Gastroesophageal sphincter (tissue), 4 donors: ENCODE measurements at regions not wholly inside any gene's neighbourhood (a gene's known extent, or its start where the extent isn't known, plus 50 kb on each side); places are given as distances from the start of the nearest gene placed in this dataset.

Experiments used
- ATAC-seq: fragments of 150-250 bp; one replicate; pipeline ENCODE4 v1.9.1; 2016; ENCODE audit warnings: mild to moderate bottlenecking, moderate library complexity
- H3K27ac ChIP-seq, 4 donors: fragments of 200-600 bp; sonication (generic) in 3 of 4; 1 replicate in 3 of 4; 2 replicates in 1 of 4; pipeline ENCODE4 v1.5.1; 2016 to 2019
- H3K27me3 ChIP-seq: fragments of 200-600 bp; sonication (generic); one replicate; pipeline ENCODE4 v1.5.1; 2019
- H3K36me3 ChIP-seq, 2 donors: fragments of 200-600 bp; sonication (generic); one replicate each; pipeline ENCODE4 v1.5.1; 2019; ENCODE audit warnings: control low read depth in 1 of 2
- H3K4me1 ChIP-seq, 3 donors: fragments of 200-600 bp; sonication (generic); 1 replicate in 2 of 3; 2 replicates in 1 of 3; pipeline ENCODE4 v1.5.1; 2016 to 2019; ENCODE audit warnings: control low read depth in 2 of 3
- H3K4me3 ChIP-seq, 2 donors: fragments of 200-600 bp; sonication (generic); one replicate each; pipeline ENCODE4 v1.5.1; 2019; ENCODE audit warnings: mild to moderate bottlenecking in 1 of 2, moderate library complexity in 1 of 2
- H3K9me3 ChIP-seq, 3 donors: fragments of 200-600 bp; sonication (generic); one replicate each; pipeline ENCODE4 v1.5.1; 2017 to 2019; ENCODE audit warnings: control low read depth in 2 of 3
- CTCF ChIP-seq, 4 experiments: fragments of 200-600 bp in 2 of 4; fragments of 450-650 bp in 2 of 4; sonication (generic) in 1 of 4; IDR thresholded peaks; one replicate each; pipeline ENCODE4 v1.5.1; 2017 to 2019; ENCODE audit warnings: antibody characterized with exemption in 4 of 4, mild to moderate bottlenecking in 2 of 4, moderate library complexity in 2 of 4
- EP300 ChIP-seq: sonication (generic); formaldehyde crosslinking; IDR thresholded peaks from one replicate; pipeline ENCODE4 v1.6.1; 2017; ENCODE audit warnings: antibody characterized with exemption, mild to moderate bottlenecking
- POLR2A ChIP-seq, 2 donors: fragments of 450-650 bp; IDR thresholded peaks; one replicate each; pipeline ENCODE4 v1.6.1; 2017; ENCODE audit warnings: antibody characterized with exemption in 2 of 2, mild to moderate bottlenecking in 2 of 2, moderate library complexity in 1 of 2
- POLR2AphosphoS5 ChIP-seq: sonication (generic); formaldehyde crosslinking; IDR thresholded peaks from one replicate; pipeline ENCODE4 v1.6.1; 2017; ENCODE audit warnings: antibody characterized with exemption
- WGBS, 2 donors: methylation state at CpG; one replicate each; pipeline ENCODE4 v1.1.5; 2018; ENCODE audit warnings: low coverage in 1 of 2; 5-methylcytosine and 5-hydroxymethylcytosine counted together

GRCh38 chr2:67706082-67706481, 308.9 kb downstream of the ETAA1 start:
- no peak for ATAC-seq
- Histone ChIP-seq H3K4me1 (no peaks in the 10 kb centered on the region), H3K9me3 (no peaks in the 10 kb centered on the region), H3K4me3 (no peak overlapping the region), H3K27me3 (no peaks in the 10 kb centered on the region), H3K36me3 (no peaks in the 10 kb centered on the region), H3K27ac (no peak overlapping the region)
- TF ChIP-seq CTCF (IDR thresholded peaks at IDR 0.05): no peak
- TF ChIP-seq EP300: no peak
- TF ChIP-seq POLR2A (IDR thresholded peaks at IDR 0.05): no peak
- TF ChIP-seq POLR2AphosphoS5: no peak
- WGBS, 2 donors: 89 to 97% methylated on average over 3 of the region's 3 CpGs

DNA sequence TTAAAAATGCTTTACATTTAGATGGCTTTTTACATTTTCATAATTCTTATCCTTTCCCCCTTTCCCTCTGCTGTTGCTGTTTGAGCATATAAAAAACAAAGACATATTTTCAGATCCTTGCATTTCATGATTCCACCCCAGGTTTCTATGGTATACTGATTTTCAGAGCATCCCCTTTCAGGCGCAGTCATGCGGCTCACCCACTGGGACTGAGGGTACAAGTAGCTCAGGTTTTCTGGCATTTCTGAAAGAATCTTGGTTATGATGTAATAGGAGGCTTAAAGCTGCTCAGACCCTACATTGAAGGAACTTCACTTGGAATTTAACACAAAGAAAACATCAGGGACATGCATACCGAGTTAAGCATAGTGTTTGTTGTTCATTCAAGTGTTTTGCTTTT, 310.8 kb downstream of the ETAA1 start:
- Histone ChIP-seq H3K9me3 (no peaks in the 10 kb centered on the region), H3K36me3 (no peaks in the 10 kb centered on the region), H3K27ac (no peak overlapping the region), H3K27me3 (no peaks in the 10 kb centered on the region), H3K4me1 (no peaks in the 10 kb centered on the region), H3K4me3 (no peak overlapping the region)
- 79 to 84% methylated on average over 1 to 3 of the region's 3 CpGs for WGBS, 2 donors
- ATAC-seq: no peak
- TF ChIP-seq EP300 (no peak), POLR2A (IDR thresholded peaks at IDR 0.05) (no peak), CTCF (IDR thresholded peaks at IDR 0.05) (no peak), POLR2AphosphoS5 (no peak)

GRCh38 chr2:67709835-67710234, 312.7 kb downstream of the ETAA1 start:
- 93 to 94% methylated on average over 2 of the region's 2 CpGs for WGBS, 2 donors
- TF ChIP-seq POLR2A (IDR thresholded peaks at IDR 0.05) (no peak), POLR2AphosphoS5 (no peak), CTCF (IDR thresholded peaks at IDR 0.05) (no peak), EP300 (no peak)
- H3K4me3 ChIP-seq: no peak overlapping the region
- H3K36me3 ChIP-seq: no peaks in the 10 kb centered on the region
- no peak overlapping the region for H3K27ac ChIP-seq
- no peak for ATAC-seq
- H3K9me3 ChIP-seq: no peaks in the 10 kb centered on the region
- no peaks in the 10 kb centered on the region for H3K27me3 ChIP-seq
- no peaks in the 10 kb centered on the region for H3K4me1 ChIP-seq

DNA sequence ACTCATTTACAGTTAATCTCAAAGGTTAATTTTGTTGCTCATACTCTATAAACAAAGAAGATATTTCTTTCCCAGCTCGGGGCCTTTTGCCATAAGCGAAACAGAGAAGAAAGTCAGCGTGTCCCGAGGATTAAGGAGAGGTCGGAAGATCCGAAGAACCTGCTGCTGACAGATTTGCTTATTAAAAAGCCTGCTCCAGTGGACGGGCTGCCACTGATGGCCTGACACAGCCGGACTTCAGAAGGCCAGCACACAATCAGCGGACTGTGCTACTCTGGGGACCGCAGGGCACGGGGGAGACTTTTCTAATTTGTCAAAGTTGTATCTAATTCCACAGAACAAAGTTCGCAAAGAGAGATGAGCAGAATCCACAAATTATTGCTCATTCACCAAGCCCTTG, 315.4 kb downstream of the ETAA1 start:
- Histone ChIP-seq H3K27ac (peak overlapping the region in 3 of 4 donors; percentile 16 to 44 (median 42)), H3K4me1 (no peaks in the 10 kb centered on the region), H3K4me3 (no peak overlapping the region), H3K9me3 (no peaks in the 10 kb centered on the region), H3K36me3 (no peaks in the 10 kb centered on the region), H3K27me3 (no peaks in the 10 kb centered on the region)
- ATAC-seq: no peak
- TF ChIP-seq POLR2A (IDR thresholded peaks at IDR 0.05): no peak
- no peak for TF ChIP-seq POLR2AphosphoS5
- TF ChIP-seq EP300: no peak
- TF ChIP-seq CTCF (IDR thresholded peaks at IDR 0.05): no peak
- 15 to 37% methylated on average over 4 to 7 of the region's 12 CpGs for WGBS, 2 donors

DNA sequence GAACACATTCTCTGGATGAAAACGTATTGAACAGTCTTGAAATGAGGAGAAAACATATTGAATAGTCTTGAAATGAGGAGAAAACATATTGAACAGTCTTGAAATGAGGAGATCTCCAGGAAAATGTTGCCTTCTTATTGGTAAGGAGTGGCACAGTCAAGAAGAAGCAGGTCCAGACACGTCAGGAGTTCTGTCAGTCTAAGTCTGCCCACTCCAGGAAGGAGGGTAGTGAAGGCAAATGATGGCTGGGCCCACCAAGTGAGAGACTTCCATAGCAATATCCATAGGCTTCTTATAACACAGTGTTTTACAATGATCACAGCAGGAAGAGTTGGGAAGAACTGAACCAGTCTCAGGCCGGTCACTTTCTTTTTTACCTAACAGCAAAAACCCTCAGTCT, 316.2 kb downstream of the ETAA1 start:
- H3K9me3 ChIP-seq: no peaks in the 10 kb centered on the region
- H3K4me1 ChIP-seq: no peaks in the 10 kb centered on the region
- no peaks in the 10 kb centered on the region for H3K36me3 ChIP-seq
- 61 to 92% methylated on average over 2 to 3 of the region's 3 CpGs for WGBS, 2 donors
- TF ChIP-seq POLR2AphosphoS5: no peak
- no peak for TF ChIP-seq CTCF (IDR thresholded peaks at IDR 0.05)
- no peak for TF ChIP-seq POLR2A (IDR thresholded peaks at IDR 0.05)
- no peak for TF ChIP-seq EP300
- no peaks in the 10 kb centered on the region for H3K27me3 ChIP-seq
- no peak for ATAC-seq
- no peak overlapping the region for H3K4me3 ChIP-seq
- H3K27ac ChIP-seq: no peak overlapping the region
